ENCODE measurements at regions not wholly inside any gene's neighbourhood (a gene's known extent, or its start where the extent isn't known, plus 50 kb on each side); places are given as distances from the start of the nearest gene placed in this dataset.
"Not testable (repeated sequence)": the region's sequence is repeated elsewhere in the genome, so short reads cannot be mapped to it uniquely, and the experiment has no call there.

- DNase-seq (ENCODE audit: low read depth, low spot score), result no peak
- H3K27ac ChIP-seq, result peak overlapping the region; percentile 2
Observed at GRCh38 chr13:46468570-46469463, 81.8 kb upstream of the RUBCNL start.

- not testable (repeated sequence) for H3K27ac ChIP-seq; DNase-seq (ENCODE audit: low read depth, low spot score)
Observed at GRCh38 chr13:46467694-46468093, 80.6 kb upstream of the RUBCNL start.

GRCh38 chr13:46466074-46466473 is 79.0 kb upstream of the RUBCNL start:
- not testable (repeated sequence) for H3K27ac ChIP-seq; DNase-seq (ENCODE audit: low read depth, low spot score)

- no peak for DNase-seq (ENCODE audit: low read depth, low spot score)
- H3K27ac ChIP-seq, result no peak overlapping the region
Observed at GRCh38 chr13:46463719-46464118, 76.7 kb upstream of the RUBCNL start.

- H3K27ac ChIP-seq; DNase-seq (ENCODE audit: low read depth, low spot score): not testable (repeated sequence)
Observed at GRCh38 chr13:46460223-46460622, 73.2 kb upstream of the RUBCNL start.

- DNase-seq (ENCODE audit: low read depth, low spot score); H3K27ac ChIP-seq: not testable (repeated sequence)
Observed at GRCh38 chr13:46457255-46457654, 70.2 kb upstream of the RUBCNL start.

- not testable (repeated sequence) for H3K27ac ChIP-seq; DNase-seq (ENCODE audit: low read depth, low spot score)
Observed at GRCh38 chr13:46455924-46456323, 68.9 kb upstream of the RUBCNL start.

GRCh38 chr13:46451145-46451544 is 64.1 kb upstream of the RUBCNL start:
- H3K27ac ChIP-seq; DNase-seq (ENCODE audit: low read depth, low spot score): not testable (repeated sequence)

- not testable (repeated sequence) for DNase-seq (ENCODE audit: low read depth, low spot score)
Observed at GRCh38 chr13:46449949-46450348, 62.9 kb upstream of the RUBCNL start.

GRCh38 chr13:46448148-46448547 is 61.1 kb upstream of the RUBCNL start:
- DNase-seq (ENCODE audit: low read depth, low spot score); H3K27ac ChIP-seq: not testable (repeated sequence)

More at GRCh38 chr13:46449949-46450348, 62.9 kb upstream of the RUBCNL start:
- H3K27ac ChIP-seq, result not testable (repeated sequence)

- not testable (repeated sequence) for DNase-seq (ENCODE audit: low read depth, low spot score)
Observed at GRCh38 chr13:46437808-46438404, 50.9 kb upstream of the RUBCNL start.

More at GRCh38 chr13:46437808-46438404, 50.9 kb upstream of the RUBCNL start:
- H3K27ac ChIP-seq, result not testable (repeated sequence)
